ENCODE measurements at regions not wholly inside any gene's neighbourhood (a gene's known extent, or its start where the extent isn't known, plus 50 kb on each side); places are given as distances from the start of the nearest gene placed in this dataset.

- Mint-ChIP-seq H3K27ac (no peak overlapping the region), H3K9me3 (no peaks in the 10 kb centered on the region), H3K4me3 (no peak overlapping the region), H3K27me3 (ENCODE audit: low read depth) (no peaks in the 10 kb centered on the region), H3K4me1 (no peaks in the 10 kb centered on the region), H3K36me3 (no peaks in the 10 kb centered on the region)
- TF ChIP-seq CTCF (IDR thresholded peaks at IDR 0.05; ENCODE audit: unreplicated experiment) = no peak
- DNase-seq (ENCODE audit: low spot score in 2 of 2, unreplicated experiment in 2 of 2) = no peak
Observed at GRCh38 chr10:59020502-59020901, 155.9 kb upstream of the PHYHIPL start.

- Mint-ChIP-seq H3K4me1 (no peaks in the 10 kb centered on the region), H3K27me3 (ENCODE audit: low read depth) (no peaks in the 10 kb centered on the region), H3K4me3 (no peak overlapping the region), H3K36me3 (no peaks in the 10 kb centered on the region), H3K9me3 (peaks cover 14% of the 10 kb centered on the region), H3K27ac (no peak overlapping the region)
- no peak for TF ChIP-seq CTCF (IDR thresholded peaks at IDR 0.05; ENCODE audit: unreplicated experiment)
- DNase-seq (ENCODE audit: low spot score in 2 of 2, unreplicated experiment in 2 of 2) = no peak
Observed at GRCh38 chr10:59025981-59026765, 150.3 kb upstream of the PHYHIPL start.

GRCh38 chr10:59027975-59028655 lies 148.3 kb upstream of the PHYHIPL start:
- no peaks in the 10 kb centered on the region for H3K27me3 Mint-ChIP-seq (ENCODE audit: low read depth)
- no peak for DNase-seq (ENCODE audit: low spot score in 2 of 2, unreplicated experiment in 2 of 2)
- no peaks in the 10 kb centered on the region for H3K4me1 Mint-ChIP-seq
- H3K36me3 Mint-ChIP-seq = no peaks in the 10 kb centered on the region
- H3K27ac Mint-ChIP-seq = no peak overlapping the region
- TF ChIP-seq CTCF (IDR thresholded peaks at IDR 0.05; ENCODE audit: unreplicated experiment) = no peak
- H3K9me3 Mint-ChIP-seq = peaks cover 14% of the 10 kb centered on the region
- H3K4me3 Mint-ChIP-seq = no peak overlapping the region

- no peaks in the 10 kb centered on the region for H3K27me3 Mint-ChIP-seq (ENCODE audit: low read depth)
- H3K4me1 Mint-ChIP-seq = no peaks in the 10 kb centered on the region
Observed at GRCh38 chr10:59033622-59034021, 142.8 kb upstream of the PHYHIPL start.

GRCh38 chr10:59036311-59037017 lies 140.0 kb upstream of the PHYHIPL start:
- no peak for DNase-seq (ENCODE audit: low spot score in 2 of 2, unreplicated experiment in 2 of 2)
- H3K36me3 Mint-ChIP-seq = no peaks in the 10 kb centered on the region
- TF ChIP-seq CTCF (IDR thresholded peaks at IDR 0.05; ENCODE audit: unreplicated experiment) = no peak
- no peak overlapping the region for H3K27ac Mint-ChIP-seq
- H3K27me3 Mint-ChIP-seq (ENCODE audit: low read depth) = peaks cover 1% of the 10 kb centered on the region
- H3K9me3 Mint-ChIP-seq = peaks cover 7% of the 10 kb centered on the region
- no peaks in the 10 kb centered on the region for H3K4me1 Mint-ChIP-seq
- H3K4me3 Mint-ChIP-seq = no peak overlapping the region

More at GRCh38 chr10:59033622-59034021, 142.8 kb upstream of the PHYHIPL start:
- DNase-seq (ENCODE audit: low spot score in 2 of 2, unreplicated experiment in 2 of 2) = no peak
- H3K27ac Mint-ChIP-seq = no peak overlapping the region
- no peak overlapping the region for H3K4me3 Mint-ChIP-seq
- H3K36me3 Mint-ChIP-seq = no peaks in the 10 kb centered on the region
- peaks cover 5% of the 10 kb centered on the region for H3K9me3 Mint-ChIP-seq
- TF ChIP-seq CTCF (IDR thresholded peaks at IDR 0.05; ENCODE audit: unreplicated experiment) = no peak
